ENCODE measurements at regions not wholly inside any gene's neighbourhood (a gene's known extent, or its start where the extent isn't known, plus 50 kb on each side); places are given as distances from the start of the nearest gene placed in this dataset.
"Not testable (repeated sequence)": the region's sequence is repeated elsewhere in the genome, so short reads cannot be mapped to it uniquely, and the experiment has no call there.

DNA sequence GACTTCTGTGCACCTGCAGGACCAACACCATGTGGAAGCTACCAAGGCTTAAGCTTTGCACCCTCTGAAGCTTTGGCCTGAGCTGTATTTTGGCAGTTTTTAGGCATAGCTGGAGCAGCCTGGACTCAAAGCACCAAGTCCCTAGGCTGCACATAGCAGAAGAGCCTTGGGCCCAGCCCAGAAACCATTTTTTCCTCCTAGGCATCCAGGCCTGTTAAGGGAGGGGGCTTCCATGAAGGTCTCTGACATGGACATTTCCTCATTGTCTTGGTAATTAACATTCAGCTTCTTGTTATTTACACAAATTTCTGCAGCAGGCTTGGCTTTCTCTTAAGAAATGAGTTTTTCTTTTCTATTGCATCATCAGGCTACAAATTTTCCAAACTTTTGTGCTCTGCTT lies 475.8 kb upstream of the FLRT2 start:
- DNase-seq = no peak

DNA sequence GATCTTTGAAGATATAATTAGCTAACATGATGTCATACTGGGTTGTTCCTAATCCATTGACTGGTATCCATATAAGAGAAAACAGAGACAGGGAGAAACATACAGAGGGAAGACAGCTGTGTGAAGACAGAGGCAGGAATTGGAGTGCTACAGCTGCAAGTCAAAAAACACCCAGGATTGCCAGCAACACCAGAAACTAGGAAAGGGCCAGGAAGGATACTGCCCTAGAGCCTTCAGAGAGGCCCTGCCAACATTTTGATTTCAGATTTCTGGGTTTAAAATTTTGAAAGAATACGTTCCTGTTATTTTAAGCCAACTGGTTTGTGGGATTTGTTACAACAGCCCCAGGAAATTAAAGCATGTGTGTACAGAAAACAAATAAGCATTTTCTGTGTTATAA lies 473.7 kb upstream of the FLRT2 start:
- DNase-seq = no peak

- DNase-seq = no peak
Observed at GRCh38 chr14:85057221-85057620, 472.7 kb upstream of the FLRT2 start.

DNA sequence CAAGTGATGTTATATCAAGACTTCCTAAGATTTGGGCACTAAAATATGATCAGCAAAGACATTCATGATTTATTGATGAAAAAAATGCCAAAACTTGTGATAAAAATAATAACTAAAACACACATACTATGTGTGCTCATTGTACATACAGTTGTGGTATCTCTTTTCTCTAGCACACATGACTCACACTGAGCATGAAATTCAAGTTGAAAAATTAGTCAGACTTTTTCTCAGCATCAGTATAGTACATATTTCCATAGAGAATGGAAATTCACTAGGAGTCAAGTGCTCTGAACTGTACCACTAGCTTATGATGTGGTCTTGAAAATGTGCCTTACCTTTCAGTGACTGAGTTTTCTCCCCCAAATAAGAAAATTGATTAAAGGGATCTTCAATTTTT lies 471.8 kb upstream of the FLRT2 start:
- DNase-seq = no peak

DNA sequence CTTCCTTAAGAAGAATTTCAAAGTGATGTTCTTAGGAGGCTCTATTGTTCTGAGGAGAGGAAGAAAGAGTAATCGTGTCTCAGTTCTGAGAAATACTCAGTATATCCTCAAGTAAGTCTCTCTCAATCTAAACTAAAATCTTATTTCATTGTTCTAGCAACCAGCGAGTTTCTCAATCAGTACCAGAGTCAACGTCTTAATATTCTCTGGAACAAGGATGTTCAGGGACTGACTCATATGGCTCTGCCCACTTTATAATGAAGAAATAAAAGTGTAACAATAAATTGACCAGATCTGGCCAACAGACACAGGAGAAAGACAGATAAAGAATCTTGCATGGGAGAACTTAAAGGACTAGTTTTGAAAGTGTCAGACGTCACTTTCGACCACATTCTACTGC lies 469.8 kb upstream of the FLRT2 start:
- DNase-seq = no peak

- DNase-seq = no peak
Observed at GRCh38 chr14:85061256-85061655, 468.7 kb upstream of the FLRT2 start.

GRCh38 chr14:85063747-85064146 lies 466.2 kb upstream of the FLRT2 start:
- DNase-seq = no peak

- DNase-seq = no peak
Observed at GRCh38 chr14:85071447-85071846, 458.5 kb upstream of the FLRT2 start.

DNA sequence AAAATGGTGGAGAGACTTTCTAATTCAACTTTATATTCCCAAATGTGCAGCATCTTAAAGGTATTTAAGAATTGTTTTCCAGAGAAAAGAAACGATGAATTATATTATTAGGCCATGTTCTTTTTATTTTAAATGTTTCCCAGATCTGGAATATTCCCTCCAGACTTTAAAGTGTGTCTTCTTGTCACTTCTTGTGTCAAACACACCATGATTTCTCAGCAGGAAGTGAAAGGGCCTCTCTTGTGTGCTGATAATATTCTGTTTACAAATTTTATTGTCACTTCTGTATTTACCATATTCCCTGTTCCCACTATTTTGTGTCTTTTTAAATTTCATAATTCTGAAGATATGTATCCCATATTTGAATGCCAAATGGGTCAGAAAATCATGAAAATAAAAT lies 455.0 kb upstream of the FLRT2 start:
- no peak for DNase-seq

- DNase-seq = no peak
Observed at GRCh38 chr14:85075694-85076476, 454.1 kb upstream of the FLRT2 start.

- DNase-seq = not testable (repeated sequence)
Observed at GRCh38 chr14:85077716-85078115, 452.2 kb upstream of the FLRT2 start.

- DNase-seq = no peak
Observed at GRCh38 chr14:85079842-85080730, 449.9 kb upstream of the FLRT2 start.

- no peak for DNase-seq
Observed at GRCh38 chr14:85084344-85084743, 445.6 kb upstream of the FLRT2 start.

GRCh38 chr14:85085981-85086380 lies 444.0 kb upstream of the FLRT2 start:
- DNase-seq = no peak

GRCh38 chr14:85087201-85087600 lies 442.7 kb upstream of the FLRT2 start:
- no peak for DNase-seq

GRCh38 chr14:85088192-85088591 lies 441.8 kb upstream of the FLRT2 start:
- no peak for DNase-seq

DNA sequence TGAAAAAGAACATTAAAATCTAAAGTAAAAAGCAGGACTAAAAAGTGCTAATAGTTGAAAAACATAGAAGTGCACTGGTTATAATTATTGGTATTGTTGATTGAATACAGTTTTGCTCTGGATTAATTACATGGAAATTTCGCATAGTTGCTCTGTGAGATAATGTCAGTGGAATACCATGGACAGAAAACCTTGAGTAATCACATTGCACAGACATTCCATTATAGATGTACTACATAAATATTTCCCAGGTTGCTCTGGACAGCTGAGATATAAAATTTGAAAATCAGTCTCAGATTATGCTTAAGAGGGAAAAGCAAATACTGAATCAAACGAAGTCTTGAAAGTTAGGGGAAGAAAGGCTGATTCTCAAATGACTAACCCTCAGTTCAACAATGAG lies 439.3 kb upstream of the FLRT2 start:
- DNase-seq = no peak

DNA sequence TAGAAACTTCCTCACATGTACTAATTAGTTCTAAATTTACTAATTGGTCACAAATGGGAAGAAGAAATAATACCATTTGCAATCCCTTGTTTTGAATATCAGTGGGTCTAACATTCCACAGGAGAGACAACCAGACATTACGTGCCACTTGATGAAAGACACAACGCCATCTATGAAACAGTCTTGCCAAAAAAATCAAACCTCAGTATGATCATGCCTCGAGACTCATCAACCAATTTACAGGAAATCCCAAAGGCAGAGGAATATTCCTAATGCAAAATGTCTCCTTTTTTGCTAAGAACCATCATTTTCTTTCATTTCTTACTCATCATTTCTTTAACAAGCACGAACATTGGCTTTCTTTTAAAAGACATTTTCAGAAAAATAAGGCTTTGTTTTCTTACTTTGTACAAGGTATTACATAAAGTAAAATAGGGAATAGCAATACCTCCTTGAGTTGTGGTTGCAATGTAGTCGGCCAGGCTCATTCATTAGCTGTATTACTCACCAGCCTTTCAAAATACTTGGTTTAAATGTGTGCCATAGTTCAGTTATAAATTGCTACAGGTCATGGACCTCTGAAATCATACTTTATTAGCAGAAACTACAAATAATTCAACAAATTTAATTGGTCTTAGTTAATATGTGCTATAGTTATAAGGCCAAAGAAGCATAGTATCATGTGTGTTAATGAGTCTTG lies 436.2 kb upstream of the FLRT2 start:
- DNase-seq = no peak

GRCh38 chr14:85102591-85102990 lies 427.4 kb upstream of the FLRT2 start:
- no peak for DNase-seq

DNA sequence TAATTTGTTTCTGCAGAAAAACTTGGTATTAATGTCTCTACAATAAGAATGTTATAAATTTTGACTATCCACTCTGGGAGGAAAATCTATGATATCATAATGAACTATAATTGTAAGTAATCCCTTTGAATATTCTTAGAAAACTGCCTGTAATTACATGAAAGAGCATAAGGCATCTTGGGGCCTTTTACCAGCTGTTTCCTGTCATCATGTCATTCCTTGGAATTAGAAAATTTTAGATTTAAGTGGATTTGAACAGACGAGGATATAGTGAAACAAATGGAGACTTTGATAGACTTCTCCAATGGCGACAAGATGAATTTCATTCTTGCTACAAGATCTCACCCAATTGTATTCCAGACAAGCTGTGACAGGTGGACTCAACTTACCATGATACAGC lies 423.4 kb upstream of the FLRT2 start:
- DNase-seq = no peak

DNA sequence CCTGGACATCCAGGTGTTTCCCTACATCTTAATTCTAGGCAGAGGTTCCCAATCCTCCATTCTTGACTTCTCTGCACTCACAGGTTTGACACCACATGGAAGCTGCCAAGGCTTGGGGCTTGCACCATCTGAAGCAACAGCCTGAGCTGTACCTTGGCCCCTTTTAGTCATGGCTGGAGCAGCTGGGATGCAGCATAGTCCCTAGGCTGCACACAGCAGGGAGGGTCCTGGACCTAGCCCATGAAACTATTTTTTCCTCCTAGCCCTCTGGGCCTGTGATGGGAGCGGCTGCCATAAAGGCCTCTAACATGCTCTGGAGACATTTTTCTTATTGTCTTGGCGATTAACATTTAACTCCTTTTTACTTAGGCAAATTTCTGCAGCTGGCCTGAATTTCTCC lies 417.2 kb upstream of the FLRT2 start:
- no peak for DNase-seq

GRCh38 chr14:85115921-85116320 lies 414.0 kb upstream of the FLRT2 start:
- no peak for DNase-seq

DNA sequence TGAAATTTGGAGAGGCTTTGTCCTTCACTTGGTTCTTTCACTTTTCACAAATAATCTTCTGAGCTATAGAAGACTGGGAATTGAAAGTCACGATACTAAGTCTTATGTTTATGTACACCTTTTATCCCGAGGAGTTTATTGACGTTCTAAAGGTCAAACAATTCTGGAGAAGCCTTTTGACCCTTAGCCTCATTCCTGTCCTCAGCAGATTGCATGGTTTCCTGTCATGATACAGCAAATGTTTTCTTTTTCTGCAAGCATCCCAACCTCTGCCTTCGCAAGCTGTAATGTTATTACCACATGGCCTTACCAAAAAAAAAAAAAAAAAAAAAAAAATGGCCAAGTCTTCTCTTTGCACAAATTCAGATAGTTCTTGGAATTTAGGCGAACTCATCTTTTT lies 411.7 kb upstream of the FLRT2 start:
- DNase-seq = no peak
